Peyer's patch (tissue), 4 donors: ENCODE measurements at regions not wholly inside any gene's neighbourhood (a gene's known extent, or its start where the extent isn't known, plus 50 kb on each side); places are given as distances from the start of the nearest gene placed in this dataset.

Experiments used
- DNase-seq, 3 donors: peaks; one replicate each; pipeline ENCODE4 v3.0.0-alpha.2; 2017 to 2019
- H3K27ac ChIP-seq, 4 donors: fragments of 200-600 bp; sonication (generic); one replicate each; pipeline ENCODE4 v1.5.1; 2016 to 2019
- H3K27me3 ChIP-seq, 2 donors: fragments of 200-600 bp; sonication (generic); one replicate each; pipeline ENCODE4 v1.5.1; 2019
- H3K36me3 ChIP-seq, 3 donors: fragments of 200-600 bp; sonication (generic); one replicate each; pipeline ENCODE4 v1.5.1; 2016 to 2019
- H3K4me1 ChIP-seq, 4 donors: fragments of 200-600 bp; sonication (generic); one replicate each; pipeline ENCODE4 v1.5.1; 2016 to 2019
- H3K4me3 ChIP-seq, 4 donors: fragments of 200-600 bp; sonication (generic); 1 replicate in 3 of 4; 2 replicates in 1 of 4; pipeline ENCODE4 v1.5.1; 2016 to 2019; ENCODE audit warnings: mild to moderate bottlenecking in 1 of 4
- H3K9me3 ChIP-seq, 4 donors: fragments of 200-600 bp; sonication (generic); one replicate each; pipeline ENCODE4 v1.5.1; 2016 to 2019; ENCODE audit warnings: mild to moderate bottlenecking in 1 of 4
- POLR2A ChIP-seq, 2 donors: fragments of 450-650 bp; IDR thresholded peaks; one replicate each; pipeline ENCODE4 v1.5.1; 2017; ENCODE audit warnings: antibody characterized with exemption in 2 of 2, mild to moderate bottlenecking in 2 of 2, moderate library complexity in 2 of 2
- TF ChIP-seq, protein P1 (sequence below), 6 experiments: fragments of 450-650 bp in 4 of 6; fragments of 200-600 bp in 2 of 6; sonication (generic) in 1 of 6; IDR thresholded peaks; one replicate each; pipeline ENCODE4 v1.5.1; 2017 to 2019; ENCODE audit warnings: antibody characterized with exemption in 6 of 6, mild to moderate bottlenecking in 3 of 6, moderate library complexity in 1 of 6

DNA sequence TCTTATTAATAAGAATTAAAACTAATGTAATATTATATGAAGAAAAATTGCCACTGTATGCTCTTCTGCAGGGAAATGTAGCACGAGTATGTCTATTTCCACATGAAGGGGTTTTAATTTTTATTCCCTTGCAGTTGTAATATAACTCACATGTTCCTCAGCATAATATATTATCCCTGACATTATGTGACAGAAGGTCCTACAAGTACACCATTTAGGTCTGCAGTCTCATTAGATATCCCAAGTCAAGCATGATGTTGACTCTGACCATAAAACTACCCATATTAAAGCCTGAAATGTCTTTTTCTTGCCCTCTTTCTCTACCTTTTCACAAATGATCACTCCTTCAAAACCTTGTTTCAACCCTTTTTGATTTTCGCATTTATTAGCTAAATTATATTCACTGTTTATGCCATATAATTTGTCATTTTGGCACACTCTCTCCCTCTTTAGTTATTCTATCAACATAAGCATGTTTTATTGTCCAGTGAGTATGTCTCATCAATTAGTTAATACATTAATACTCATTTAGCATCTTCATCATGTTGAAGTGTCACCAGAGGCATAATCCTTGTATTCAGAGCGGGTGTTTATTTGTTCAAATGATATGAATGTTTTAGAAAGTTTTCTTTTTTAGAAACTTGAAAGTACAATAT, 532.8 kb downstream of the MAT2B start:
- Histone ChIP-seq H3K9me3 (no peaks in the 10 kb centered on the region), H3K27me3 (no peaks in the 10 kb centered on the region), H3K4me3 (no peak overlapping the region), H3K36me3 (no peaks in the 10 kb centered on the region), H3K27ac (no peak overlapping the region), H3K4me1 (no peaks in the 10 kb centered on the region)
- no peak for TF ChIP-seq POLR2A (IDR thresholded peaks at IDR 0.05)
- TF ChIP-seq, protein P1, sequence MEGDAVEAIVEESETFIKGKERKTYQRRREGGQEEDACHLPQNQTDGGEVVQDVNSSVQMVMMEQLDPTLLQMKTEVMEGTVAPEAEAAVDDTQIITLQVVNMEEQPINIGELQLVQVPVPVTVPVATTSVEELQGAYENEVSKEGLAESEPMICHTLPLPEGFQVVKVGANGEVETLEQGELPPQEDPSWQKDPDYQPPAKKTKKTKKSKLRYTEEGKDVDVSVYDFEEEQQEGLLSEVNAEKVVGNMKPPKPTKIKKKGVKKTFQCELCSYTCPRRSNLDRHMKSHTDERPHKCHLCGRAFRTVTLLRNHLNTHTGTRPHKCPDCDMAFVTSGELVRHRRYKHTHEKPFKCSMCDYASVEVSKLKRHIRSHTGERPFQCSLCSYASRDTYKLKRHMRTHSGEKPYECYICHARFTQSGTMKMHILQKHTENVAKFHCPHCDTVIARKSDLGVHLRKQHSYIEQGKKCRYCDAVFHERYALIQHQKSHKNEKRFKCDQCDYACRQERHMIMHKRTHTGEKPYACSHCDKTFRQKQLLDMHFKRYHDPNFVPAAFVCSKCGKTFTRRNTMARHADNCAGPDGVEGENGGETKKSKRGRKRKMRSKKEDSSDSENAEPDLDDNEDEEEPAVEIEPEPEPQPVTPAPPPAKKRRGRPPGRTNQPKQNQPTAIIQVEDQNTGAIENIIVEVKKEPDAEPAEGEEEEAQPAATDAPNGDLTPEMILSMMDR (IDR thresholded peaks at IDR 0.05) = no peak
- DNase-seq = no peak

DNA sequence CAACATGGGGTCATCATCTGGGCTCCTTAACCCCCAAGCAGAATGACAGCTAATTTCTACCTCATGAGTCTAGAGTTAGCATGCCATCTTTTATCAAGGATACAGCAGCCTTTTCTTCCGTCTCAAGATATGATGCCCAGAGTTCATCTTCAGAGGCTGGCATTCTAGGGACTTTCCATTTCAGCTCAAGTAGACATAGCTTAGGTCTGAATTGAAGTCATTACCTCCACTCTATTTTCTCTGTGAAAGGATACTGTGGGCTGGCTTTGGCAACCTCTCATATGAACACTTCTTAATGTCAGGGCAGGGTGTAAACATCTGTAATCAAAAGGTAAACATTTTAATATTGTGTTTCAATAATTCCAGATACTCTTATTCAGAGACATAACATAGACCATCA, 535.7 kb downstream of the MAT2B start:
- Histone ChIP-seq H3K4me1 (no peaks in the 10 kb centered on the region), H3K4me3 (no peak overlapping the region), H3K27me3 (no peaks in the 10 kb centered on the region), H3K36me3 (no peaks in the 10 kb centered on the region), H3K9me3 (no peaks in the 10 kb centered on the region), H3K27ac (no peak overlapping the region)
- TF ChIP-seq POLR2A (IDR thresholded peaks at IDR 0.05) = no peak
- TF ChIP-seq, protein P1 (IDR thresholded peaks at IDR 0.05) = no peak
- DNase-seq = no peak

DNA sequence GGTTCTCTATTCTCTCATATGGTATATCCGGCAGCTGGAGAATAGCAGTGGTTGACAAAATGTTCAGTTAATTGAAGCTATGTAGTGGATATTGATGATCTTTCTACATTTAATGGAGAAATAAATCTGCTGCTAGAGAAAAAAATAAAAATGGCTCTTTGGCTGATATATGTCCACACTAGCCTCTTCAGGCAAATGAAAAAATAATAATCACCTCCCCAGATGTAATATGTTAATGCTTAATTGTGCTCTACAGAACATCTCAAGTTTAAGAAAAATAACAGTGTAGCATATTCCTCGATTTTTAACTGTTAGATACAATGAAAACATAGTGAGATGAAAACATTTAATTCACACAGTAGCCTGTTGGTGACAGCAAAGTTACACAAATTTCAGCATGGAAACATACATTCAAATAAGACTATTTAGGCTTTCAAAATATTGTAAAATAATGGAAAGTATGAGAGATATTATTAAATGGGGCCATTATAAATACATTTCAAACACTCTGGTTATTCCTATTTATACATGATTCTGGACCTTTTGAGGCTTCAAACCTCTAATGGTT, 543.0 kb downstream of the MAT2B start:
- H3K9me3 ChIP-seq = no peaks in the 10 kb centered on the region
- no peak overlapping the region for H3K4me3 ChIP-seq
- no peaks in the 10 kb centered on the region for H3K36me3 ChIP-seq
- H3K27ac ChIP-seq = no peak overlapping the region
- H3K27me3 ChIP-seq = no peaks in the 10 kb centered on the region
- TF ChIP-seq, protein P1 (IDR thresholded peaks at IDR 0.05) = peak in 3 of 6 experiments; percentile 19 to 33 (median 29)
- no peak for TF ChIP-seq POLR2A (IDR thresholded peaks at IDR 0.05)
- DNase-seq = no peak
- no peaks in the 10 kb centered on the region for H3K4me1 ChIP-seq

DNA sequence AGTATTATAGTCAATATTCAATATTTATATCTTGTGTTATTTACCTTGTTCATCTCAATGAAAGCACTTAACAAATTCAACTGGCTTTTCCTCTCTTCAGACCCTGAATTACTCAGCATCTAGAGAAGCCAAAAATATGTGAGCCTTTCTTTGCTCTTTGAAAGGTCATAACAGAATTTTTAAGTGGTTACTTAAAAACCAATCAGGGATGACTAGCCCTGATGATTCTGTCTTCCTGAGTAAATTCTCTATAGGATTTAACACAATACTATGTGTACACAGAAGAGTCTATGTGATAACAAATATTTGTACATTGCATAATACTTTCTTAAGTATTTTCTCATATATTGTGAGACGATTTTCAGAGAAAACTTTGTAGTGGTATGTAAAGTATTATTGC, 546.3 kb downstream of the MAT2B start:
- Histone ChIP-seq H3K9me3 (no peaks in the 10 kb centered on the region), H3K36me3 (no peaks in the 10 kb centered on the region), H3K4me1 (no peaks in the 10 kb centered on the region), H3K4me3 (no peak overlapping the region), H3K27ac (no peak overlapping the region), H3K27me3 (no peaks in the 10 kb centered on the region)
- no peak for DNase-seq
- TF ChIP-seq, protein P1 (IDR thresholded peaks at IDR 0.05) = no peak
- TF ChIP-seq POLR2A (IDR thresholded peaks at IDR 0.05) = no peak

DNA sequence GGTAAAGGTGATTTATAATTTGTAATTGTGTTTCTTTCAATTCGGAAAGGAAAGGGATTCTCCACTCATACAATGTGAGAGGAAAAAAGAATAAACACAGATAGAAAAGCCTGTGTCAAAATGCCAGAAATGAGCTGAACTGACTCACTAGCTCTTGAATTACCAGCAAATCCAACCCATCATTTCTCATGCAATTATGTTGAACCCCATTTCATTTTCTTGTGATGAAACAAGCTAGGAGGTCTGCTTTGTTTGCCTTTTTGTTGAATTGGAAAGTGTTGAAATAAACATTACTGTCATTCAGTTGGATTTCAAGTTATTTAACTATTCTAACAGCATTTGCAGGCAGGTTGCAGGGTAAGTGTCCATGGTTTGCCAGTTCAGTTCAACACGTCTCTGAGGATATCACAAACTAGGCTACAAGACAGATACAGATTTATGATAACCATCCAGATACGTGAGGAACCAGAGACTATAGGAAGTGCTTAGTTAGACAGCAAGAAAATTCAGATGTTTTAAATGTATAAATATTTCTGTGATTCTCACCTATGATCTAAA, 547.2 kb downstream of the MAT2B start:
- no peak overlapping the region for H3K27ac ChIP-seq
- H3K36me3 ChIP-seq = no peaks in the 10 kb centered on the region
- no peaks in the 10 kb centered on the region for H3K9me3 ChIP-seq
- no peak for TF ChIP-seq POLR2A (IDR thresholded peaks at IDR 0.05)
- TF ChIP-seq, protein P1 (IDR thresholded peaks at IDR 0.05) = no peak
- H3K27me3 ChIP-seq = no peaks in the 10 kb centered on the region
- DNase-seq = no peak
- H3K4me3 ChIP-seq = no peak overlapping the region
- H3K4me1 ChIP-seq = no peaks in the 10 kb centered on the region
